ENCODE measurements at regions not wholly inside any gene's neighbourhood (a gene's known extent, or its start where the extent isn't known, plus 50 kb on each side); places are given as distances from the start of the nearest gene placed in this dataset.
"Not testable (repeated sequence)": the region's sequence is repeated elsewhere in the genome, so short reads cannot be mapped to it uniquely, and the experiment has no call there.

DNA sequence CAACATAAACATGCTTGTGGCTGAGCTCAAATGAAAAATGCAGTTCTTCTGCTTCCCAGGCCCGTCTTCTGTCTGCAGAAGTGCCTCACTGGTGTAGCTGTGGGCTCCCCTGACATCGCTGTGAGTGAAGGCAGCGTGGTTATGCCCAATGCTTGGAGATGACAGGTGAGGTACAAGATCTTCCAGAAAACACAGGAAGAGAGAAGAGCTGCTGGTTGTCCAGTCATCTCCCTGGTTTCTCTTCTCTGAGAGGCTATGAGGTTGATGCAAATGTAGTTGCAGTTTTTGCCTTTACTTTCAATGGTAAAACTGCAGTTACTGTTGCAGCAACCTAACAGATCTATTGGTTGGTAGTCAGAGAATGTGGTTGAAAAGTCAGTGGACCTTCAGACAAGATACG is 223.6 kb downstream of the GATA3 start:
- DNase-seq (ENCODE audit: low read depth in 2 of 2, low spot score in 1 of 2): no peak

DNA sequence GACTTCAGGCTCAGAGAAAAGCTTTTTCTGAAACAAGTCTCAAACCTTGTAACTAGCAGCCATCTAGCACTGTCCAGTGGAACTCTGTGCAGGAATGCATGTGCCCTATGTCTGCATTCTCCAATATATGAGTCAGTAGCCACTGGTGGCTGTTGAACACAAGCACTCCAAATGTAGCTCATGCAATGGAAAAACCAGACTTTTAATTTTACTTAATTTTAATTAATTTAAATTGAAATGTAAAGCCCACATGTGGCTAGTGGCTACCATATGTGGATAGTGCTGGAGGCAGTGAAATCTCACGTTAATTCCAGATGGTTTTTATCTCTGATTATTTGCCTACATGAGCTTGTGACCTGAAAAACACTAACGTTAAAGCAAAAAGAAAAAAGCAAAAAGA is 225.1 kb downstream of the GATA3 start:
- no peak for DNase-seq (ENCODE audit: low read depth in 2 of 2, low spot score in 1 of 2)

DNA sequence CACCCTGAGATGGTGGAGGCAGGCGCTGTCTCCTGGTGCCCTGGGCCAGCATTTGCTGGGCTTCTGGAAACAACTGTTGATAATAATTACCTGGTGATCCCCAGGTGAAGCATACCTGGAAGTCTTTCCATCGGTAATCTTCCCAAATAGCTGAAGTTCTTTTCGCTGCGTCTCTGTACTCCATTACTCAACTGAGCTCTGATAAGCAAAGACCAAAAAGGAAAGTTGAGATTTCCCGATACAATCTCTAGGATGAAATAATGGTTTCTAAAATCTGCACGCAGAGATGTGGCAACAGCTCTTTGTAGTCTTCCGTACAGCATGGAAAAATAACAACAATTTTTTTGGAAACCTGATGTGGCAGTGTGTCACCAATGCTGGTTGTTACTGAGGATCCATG is 226.5 kb downstream of the GATA3 start:
- no peak for DNase-seq (ENCODE audit: low read depth in 2 of 2, low spot score in 1 of 2)

DNA sequence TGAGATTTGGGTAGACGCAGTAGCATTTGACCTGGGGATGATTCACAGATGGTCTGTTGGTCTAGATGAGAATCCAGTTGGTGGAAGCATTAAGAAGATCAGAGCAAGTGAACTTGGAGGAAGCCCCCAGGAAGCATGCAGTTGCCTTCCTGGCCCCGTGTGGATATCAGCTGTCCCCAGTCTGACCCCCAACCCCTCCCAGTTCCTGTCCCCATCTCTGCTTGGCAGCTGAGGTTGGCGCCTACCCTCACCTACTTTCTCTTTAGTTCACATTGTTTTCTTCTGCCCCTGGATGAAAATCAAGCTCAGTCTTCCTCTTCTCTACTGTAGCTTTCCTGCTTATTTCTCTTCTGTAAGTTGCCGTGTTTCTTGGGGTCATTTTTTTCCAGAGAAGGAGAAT is 227.9 kb downstream of the GATA3 start:
- DNase-seq (ENCODE audit: low read depth in 2 of 2, low spot score in 1 of 2): no peak

DNA sequence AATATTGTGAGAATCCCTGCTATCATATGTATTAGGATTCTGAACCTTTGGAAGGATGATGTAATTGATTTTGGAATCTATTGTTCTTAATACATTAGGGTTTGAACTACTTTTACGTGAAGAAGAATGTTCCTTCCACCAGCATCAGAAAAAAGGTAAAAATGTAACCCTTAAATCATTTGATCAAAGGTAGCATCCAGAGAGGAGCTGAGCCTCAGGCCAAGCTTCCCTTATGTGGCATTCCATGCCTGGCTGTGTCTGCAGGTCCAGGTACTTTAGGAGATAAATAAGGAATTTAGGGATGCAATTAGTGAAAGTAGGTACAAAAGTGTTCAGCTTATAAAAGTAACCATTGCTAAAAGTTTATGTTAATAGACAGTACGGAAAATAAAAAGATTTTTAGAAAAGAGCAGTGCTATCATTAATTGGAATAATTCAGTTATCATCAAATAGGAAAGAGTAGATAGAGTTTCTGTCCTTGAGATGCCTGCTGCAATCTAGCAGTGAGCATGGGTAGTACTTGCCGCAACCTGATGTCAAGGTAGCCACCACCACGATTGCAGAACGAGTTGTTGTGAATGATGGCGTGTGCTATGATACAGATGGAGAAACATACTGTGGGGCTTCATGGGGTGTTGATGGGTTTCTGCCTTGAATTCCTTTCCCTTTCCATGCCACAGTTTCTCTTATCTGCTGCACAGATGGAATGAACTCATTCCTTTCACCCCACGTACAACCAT is 228.8 kb downstream of the GATA3 start:
- DNase-seq (ENCODE audit: low read depth in 2 of 2, low spot score in 1 of 2): no peak

DNA sequence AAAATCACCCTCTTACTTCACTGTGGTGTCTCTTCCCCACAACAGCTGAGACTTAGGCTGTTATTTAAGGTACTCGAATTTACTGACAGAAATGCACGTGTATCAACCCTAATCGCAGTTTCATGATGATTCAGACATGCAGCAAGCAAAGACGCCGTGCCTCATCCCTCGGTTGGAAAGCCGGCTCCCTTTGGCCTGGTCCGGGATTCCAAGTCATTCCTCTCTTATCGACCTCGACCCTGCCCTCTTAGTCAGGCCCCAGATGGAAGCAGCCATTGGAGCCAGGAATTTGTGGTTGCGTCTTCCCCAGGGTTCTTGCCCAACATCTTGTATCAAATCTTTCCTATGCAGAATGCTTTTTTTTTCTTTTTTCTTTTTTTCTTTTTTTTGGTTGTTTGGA is 229.5 kb downstream of the GATA3 start:
- no peak for DNase-seq (ENCODE audit: low read depth in 2 of 2, low spot score in 1 of 2)

DNA sequence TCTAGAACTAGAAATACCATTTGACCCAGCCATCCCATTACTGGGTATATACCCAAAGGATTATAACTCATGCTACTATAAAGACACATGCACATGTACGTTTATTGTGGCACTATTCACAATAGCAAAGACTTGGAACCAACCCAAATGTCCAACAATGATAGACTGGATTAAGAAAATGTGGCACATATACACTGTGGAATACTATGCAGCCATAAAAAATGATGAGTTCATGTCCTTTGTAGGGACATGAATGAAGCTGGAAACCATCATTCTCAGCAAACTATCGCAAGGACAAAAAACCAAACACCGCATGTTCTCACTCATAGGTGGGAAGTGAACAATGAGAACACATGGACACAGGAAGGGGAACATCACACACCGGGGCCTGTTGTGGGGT is 231.5 kb downstream of the GATA3 start:
- DNase-seq (ENCODE audit: low read depth in 2 of 2, low spot score in 1 of 2): not testable (repeated sequence)

DNA sequence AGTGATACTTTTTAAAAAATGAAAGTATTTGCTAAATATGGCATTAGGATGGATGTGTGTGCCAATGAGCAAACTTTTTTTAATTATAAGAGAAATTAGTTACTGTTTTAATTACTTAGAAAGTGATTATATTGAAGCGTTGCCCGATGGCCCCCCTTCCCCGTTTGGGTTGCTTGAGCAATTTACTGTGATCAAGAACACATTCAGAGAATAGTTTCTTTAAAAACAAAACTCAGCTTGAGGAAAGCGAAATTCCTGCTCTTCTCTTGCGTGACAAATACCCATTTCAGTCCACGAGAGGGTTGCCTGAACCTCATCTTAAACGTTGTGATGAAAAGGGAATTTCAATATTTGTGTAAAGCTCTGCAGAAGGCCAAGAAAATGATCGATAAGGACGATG is 234.1 kb downstream of the GATA3 start:
- DNase-seq (ENCODE audit: low read depth in 2 of 2, low spot score in 1 of 2): no peak

DNA sequence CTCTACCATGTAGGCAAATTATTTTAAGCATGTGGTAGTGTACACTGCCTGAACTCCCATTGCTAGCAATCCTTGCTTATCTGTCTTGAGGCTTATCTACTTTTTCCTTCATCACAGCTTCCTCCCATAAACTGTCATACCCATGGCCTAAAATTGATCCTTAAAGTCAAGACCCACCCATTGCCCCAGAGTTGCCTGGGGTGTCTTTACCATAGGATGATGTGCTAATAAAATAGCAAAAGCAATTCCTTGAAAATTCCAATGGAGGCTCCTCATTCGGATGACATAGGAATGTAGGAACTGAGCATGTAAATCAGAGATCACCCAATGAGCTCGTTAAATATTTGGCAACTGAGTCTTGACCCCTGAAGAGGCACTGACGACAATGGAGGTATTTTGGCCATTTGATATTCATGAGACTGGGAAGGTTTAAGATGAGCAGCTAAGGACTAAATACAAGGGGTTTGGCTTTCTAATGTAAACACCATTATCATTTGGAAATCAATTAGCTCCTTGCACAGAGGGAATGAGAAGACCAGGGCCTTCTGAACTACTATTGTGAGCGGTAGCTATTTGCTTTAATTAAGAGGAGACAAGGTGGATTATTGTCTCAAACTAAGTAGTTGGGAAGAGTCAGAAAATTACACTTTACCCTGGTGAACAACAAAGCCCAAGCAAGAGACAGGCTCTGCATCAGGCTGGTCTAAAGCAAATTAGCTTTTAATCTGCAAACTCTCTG is 234.9 kb downstream of the GATA3 start:
- no peak for DNase-seq (ENCODE audit: low read depth in 2 of 2, low spot score in 1 of 2)

DNA sequence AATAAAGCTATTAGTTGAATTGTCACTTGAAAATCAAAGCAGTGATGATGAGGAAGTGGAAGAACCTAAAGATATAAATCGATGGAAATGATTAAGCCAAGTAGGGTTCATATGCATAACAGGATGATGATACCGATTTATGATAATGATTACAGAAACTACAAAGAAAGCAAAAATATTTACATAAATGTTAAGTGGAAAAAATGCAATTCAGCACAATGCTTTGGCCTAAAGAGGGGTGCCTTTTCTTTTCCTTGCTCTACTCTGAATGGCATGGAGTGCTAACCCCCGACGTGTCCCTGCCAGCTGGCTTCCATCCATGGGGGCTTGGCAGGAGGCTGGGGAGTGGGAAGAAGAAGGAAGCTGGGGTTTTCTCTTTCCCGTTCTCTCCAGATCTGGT is 240.3 kb downstream of the GATA3 start:
- no peak for DNase-seq (ENCODE audit: low read depth in 2 of 2, low spot score in 1 of 2)

DNA sequence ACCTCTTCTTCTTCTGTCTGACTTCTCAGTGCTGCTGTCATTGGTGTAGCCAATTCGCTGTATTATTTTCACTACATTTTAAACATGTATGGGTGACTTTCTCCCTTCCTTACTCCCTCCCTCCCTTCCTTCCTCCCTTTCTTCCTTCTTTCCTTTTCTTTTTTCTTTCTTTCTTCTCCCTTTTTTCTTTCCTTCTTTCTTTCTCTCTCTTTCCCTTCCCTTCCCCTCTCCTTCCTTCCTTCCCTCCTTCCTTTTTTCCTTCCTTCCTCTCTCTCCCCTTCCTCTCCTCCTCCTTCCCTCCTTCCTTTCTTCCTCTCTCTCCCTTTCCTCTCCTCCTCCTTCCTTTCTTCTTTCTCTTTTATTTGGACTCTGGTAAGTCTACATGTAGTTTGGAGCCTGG is 240.8 kb downstream of the GATA3 start:
- DNase-seq (ENCODE audit: low read depth in 2 of 2, low spot score in 1 of 2): no peak

DNA sequence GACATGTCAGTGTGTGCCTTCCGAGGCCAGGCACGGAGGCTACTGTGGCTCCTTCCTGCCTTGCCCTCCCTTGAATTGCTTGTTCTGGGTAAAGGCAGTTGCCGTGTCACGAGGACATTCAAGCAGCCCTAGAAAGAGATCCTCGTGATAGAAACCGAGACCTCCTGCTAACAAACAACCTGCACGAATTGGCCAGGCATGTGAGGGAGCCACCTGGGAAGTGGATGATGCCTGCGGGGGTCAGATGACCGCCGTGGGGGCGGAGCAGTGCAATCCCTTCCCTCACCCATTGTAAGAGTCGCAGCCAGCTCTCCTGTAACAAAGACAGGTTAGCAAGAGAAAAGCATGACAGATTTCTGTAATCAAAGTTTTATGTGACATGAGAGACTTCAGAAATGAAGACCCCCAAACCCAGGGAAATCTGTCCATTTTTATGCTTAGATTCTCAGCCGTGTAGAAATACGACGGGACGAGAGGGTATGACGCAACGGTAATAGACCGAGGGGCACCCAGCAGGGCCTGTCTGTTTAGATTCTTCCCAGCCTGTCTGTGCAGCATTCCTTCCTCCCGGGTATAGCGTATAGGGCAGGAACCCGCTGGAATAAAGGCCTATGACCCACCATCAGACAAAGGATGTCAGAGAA is 241.7 kb downstream of the GATA3 start:
- DNase-seq (ENCODE audit: low read depth in 2 of 2, low spot score in 1 of 2): no peak

DNA sequence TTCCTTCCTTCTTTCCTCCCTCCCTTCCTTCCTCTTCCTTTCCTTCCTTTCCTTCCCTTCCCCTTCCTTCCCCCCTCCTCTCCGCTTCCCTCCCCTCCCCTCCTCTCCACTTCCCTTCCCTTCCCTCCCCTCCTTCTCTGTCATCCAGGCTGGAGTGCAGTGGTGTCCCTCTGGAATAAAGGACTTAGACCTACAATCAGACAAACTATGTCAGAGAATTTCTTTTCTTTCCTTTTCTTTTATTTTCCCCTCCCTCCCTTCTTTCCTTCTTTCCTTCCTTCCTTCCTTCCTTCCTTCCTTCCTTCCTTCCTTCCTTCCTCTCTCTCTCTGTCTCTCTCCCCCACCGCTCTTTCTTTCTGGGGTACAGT is 242.2 kb downstream of the GATA3 start:
- no peak for DNase-seq (ENCODE audit: low read depth in 2 of 2, low spot score in 1 of 2)

DNA sequence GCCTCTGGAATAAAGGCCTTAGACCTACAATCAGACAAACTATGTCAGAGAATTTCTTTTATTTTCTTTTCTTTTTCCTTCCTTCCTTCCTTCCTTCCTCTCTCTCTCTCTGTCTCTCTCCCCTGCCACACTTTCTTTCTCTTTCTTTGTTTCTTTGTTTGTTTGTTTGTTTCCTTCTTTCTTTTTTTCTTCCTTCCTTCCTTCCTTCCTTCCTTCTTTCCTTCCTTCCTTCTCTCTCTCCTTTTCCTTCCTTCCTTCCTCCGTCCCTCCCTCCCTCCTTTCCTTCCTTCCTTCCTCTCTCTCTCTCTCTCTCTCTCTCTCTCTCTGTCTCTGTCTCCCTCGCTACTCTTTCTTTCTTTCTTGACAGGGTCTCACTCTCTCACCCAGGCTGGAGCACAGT is 242.6 kb downstream of the GATA3 start:
- no peak for DNase-seq (ENCODE audit: low read depth in 2 of 2, low spot score in 1 of 2)

DNA sequence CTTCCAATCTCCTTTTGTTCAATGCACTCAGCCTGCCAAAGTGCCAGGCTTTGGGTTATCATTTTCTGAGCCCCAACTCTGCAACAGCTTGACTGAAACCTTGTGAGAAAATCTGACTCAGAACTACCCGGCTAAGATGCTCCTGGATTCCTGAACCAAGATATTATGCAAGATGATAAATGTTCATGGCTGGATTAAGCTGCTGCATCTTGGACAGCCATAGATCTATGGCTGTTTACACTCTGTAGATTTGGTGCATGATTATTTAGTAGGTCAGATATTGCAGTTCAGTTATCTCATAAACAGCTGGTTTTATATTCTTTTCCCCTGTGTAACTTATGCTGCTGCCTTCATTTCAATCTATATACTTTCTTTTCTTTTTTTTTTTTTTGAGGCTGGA is 243.5 kb downstream of the GATA3 start:
- no peak for DNase-seq (ENCODE audit: low read depth in 2 of 2, low spot score in 1 of 2)

DNA sequence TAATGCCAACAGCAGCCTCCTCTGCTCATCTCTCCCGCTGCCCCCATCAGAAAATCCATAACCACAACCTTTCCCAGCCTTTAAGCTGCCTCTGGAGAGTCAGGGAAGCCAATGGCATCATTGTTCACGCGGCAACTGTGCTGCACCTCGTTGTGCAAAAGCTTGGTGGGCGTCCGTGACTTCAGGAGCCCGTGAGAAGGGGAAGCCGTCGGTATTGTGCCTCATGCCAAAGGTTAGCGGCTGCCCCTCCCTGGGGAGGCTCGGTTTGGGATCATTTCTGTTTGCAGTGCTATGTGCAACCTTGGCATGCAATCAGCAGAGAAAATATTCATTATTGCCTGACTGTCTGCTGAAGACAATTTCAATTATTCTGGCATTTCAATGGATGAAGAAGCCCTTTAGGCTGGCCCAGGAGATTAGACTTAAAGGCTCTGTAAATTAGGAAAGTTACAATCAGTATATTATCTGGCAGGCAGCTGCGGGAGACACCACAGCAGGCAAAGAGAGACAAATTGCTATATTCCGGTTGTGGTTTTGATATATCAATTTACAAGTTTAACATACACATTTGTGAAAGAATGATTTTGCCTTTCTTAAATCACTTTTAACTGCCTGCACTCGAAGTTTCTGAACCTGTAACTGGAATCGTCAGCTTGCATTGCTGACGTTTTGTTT is 244.5 kb downstream of the GATA3 start:
- no peak for DNase-seq (ENCODE audit: low read depth in 2 of 2, low spot score in 1 of 2)

DNA sequence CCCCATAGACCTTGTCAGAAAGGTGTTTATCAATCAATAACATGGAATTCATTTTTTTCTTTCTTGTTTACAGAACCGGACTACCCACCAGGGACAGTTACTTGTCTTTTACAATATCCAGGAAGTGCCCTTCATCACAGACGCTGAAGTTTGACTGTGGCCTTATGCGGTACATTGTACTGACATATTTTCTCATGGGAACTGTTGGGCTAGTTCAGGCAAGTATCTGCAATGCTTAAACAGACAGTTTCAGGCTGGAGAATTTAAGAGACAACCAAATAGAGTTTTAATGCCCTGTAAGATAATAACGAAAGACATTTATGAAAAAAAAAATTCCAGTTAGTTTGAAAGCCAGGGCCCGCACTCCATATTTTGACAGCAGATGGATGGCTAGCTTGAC is 246.4 kb downstream of the GATA3 start:
- no peak for DNase-seq (ENCODE audit: low read depth in 2 of 2, low spot score in 1 of 2)

DNA sequence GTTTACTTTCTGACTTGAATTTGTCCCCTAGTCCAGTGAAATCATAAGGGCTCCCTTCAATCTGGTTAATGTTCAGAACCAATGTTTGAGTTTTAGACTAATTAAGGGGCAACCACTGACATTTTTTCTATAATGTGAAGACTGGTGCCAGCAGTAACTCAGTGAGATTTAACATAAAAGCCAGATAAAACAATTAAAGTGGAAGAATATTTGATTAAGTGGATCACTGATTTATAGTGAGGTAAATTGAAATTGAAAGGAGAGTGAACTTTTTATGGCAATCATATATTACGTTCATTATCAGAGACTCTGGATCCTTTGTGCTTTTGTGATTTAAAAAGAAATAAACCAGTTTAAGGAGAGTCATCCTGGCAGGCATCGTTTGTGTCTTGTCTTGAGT is 246.8 kb downstream of the GATA3 start:
- no peak for DNase-seq (ENCODE audit: low read depth in 2 of 2, low spot score in 1 of 2)

DNA sequence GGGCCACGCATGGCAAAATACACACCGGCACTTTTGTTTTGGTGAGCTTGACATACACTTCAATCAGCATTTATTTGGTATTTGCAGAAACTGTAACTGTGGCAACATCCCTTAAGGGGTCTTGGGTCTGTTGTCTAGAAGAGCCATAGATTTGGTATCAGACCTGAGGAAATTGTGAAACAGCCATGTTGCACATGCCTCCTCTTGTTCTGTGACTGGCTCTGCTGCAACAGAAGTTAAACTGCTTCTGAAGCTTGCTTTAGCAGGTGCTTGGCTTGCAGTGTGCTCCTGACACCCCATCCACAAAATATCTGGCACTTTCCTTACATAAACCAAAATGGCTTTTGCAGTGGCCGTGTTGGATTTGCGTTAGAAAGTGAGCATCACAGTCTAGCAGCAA is 247.3 kb downstream of the GATA3 start:
- DNase-seq (ENCODE audit: low read depth in 2 of 2, low spot score in 1 of 2): no peak

DNA sequence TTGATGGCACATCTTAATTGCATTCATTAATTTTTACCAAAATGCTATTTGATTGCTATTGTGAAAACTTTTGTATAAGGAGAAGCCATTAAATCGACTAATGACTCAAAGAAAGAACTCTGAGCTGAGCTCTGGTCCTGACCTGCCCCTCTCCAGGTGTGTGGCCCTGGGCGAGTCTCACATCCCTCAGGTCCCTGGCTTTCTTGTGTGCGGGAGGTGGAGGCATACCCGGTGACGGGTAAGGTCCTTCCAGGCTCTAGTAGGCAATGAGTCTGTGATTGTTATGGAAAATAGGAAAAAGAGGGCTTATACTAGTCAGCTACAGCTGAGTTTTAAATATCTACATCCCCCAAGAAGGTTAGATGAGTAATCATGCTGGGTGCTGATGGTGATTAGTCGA is 248.1 kb downstream of the GATA3 start:
- no peak for DNase-seq (ENCODE audit: low read depth in 2 of 2, low spot score in 1 of 2)

DNA sequence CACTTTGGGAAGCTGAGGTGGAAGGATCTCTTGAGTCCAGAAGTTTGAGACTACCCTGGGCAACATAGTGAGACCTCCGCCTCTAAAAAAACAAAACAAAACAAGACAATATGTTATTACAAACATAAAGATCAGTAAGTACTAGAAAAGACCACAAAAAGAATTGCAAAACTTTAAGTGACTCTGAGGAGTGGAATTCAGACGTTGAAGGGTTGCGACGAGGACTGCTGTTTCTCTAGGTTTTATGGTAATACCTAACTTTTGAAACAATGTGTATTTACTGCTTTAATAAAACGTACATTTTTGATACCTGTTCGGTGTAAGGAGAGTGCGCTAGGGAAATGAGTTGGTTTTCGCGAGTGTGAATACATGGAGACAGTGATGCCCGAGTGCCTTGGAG is 250.4 kb downstream of the GATA3 start:
- no peak for DNase-seq (ENCODE audit: low read depth in 2 of 2, low spot score in 1 of 2)
